ENCODE measurements at regions not wholly inside any gene's neighbourhood (a gene's known extent, or its start where the extent isn't known, plus 50 kb on each side); places are given as distances from the start of the nearest gene placed in this dataset.

- TF ChIP-seq, protein P1, sequence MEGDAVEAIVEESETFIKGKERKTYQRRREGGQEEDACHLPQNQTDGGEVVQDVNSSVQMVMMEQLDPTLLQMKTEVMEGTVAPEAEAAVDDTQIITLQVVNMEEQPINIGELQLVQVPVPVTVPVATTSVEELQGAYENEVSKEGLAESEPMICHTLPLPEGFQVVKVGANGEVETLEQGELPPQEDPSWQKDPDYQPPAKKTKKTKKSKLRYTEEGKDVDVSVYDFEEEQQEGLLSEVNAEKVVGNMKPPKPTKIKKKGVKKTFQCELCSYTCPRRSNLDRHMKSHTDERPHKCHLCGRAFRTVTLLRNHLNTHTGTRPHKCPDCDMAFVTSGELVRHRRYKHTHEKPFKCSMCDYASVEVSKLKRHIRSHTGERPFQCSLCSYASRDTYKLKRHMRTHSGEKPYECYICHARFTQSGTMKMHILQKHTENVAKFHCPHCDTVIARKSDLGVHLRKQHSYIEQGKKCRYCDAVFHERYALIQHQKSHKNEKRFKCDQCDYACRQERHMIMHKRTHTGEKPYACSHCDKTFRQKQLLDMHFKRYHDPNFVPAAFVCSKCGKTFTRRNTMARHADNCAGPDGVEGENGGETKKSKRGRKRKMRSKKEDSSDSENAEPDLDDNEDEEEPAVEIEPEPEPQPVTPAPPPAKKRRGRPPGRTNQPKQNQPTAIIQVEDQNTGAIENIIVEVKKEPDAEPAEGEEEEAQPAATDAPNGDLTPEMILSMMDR (IDR thresholded peaks at IDR 0.05), result no peak
- no peak for TF ChIP-seq POLR2A (IDR thresholded peaks at IDR 0.05)
Observed at GRCh38 chr1:39151267-39151666, 53.2 kb upstream of the MACF1 start.
